Fibroblast of lung (primary cell): ENCODE measurements at regions not wholly inside any gene's neighbourhood (a gene's known extent, or its start where the extent isn't known, plus 50 kb on each side); places are given as distances from the start of the nearest gene placed in this dataset.

Experiments used
- DNase-seq, 2 donors: peaks; one replicate each; pipeline versions ENCODE4 v3.0.0 to v3.0.0-alpha.2; 2010; ENCODE audit warnings: low read depth in 2 of 2
- H2AFZ ChIP-seq: 2 replicates; pipeline ENCODE4 v1.5.1; 2012; ENCODE audit warnings: low read length, control low read depth, inconsistent platforms
- H3K27ac ChIP-seq: 2 replicates; pipeline ENCODE4 v1.5.1; 2011; ENCODE audit warnings: low read length, control low read depth; ENCODE audit not compliant: insufficient read depth
- H3K27me3 ChIP-seq: 2 replicates; pipeline ENCODE4 v1.5.1; 2011; ENCODE audit warnings: mild to moderate bottlenecking, low read length; ENCODE audit not compliant: control insufficient read depth, insufficient read depth
- H3K36me3 ChIP-seq: 2 replicates; pipeline ENCODE4 v1.5.1; 2011; ENCODE audit warnings: low read length; ENCODE audit not compliant: control insufficient read depth, insufficient read depth
- H3K4me1 ChIP-seq: 2 replicates; pipeline ENCODE4 v1.5.1; 2011; ENCODE audit warnings: low read length; ENCODE audit not compliant: control insufficient read depth, insufficient read depth; ENCODE audit errors: extremely low read depth
- H3K4me2 ChIP-seq: 2 replicates; pipeline ENCODE4 v1.5.1; 2011; ENCODE audit warnings: low read length, control low read depth; ENCODE audit not compliant: insufficient read depth; ENCODE audit errors: extremely low read depth
- H3K4me3 ChIP-seq, 4 experiments: fragments of 200-600 bp in 1 of 4; sonication (generic) in 1 of 4; replicated peaks in 1 of 4; 2 replicates each; pipeline ENCODE4 v1.5.1; 2011 to 2016; ENCODE audit warnings: low read length in 4 of 4, low read depth in 3 of 4, mild to moderate bottlenecking in 3 of 4, control low read depth in 2 of 4, inconsistent platforms in 1 of 4, mixed read lengths in 1 of 4; ENCODE audit not compliant: insufficient read depth in 1 of 4; ENCODE audit errors: control extremely low read depth in 1 of 4
- H3K79me2 ChIP-seq: 2 replicates; pipeline ENCODE4 v1.5.1; 2012; ENCODE audit warnings: mild to moderate bottlenecking, low read length, inconsistent platforms; ENCODE audit not compliant: control insufficient read depth, insufficient read depth
- H3K9ac ChIP-seq: 2 replicates; pipeline ENCODE4 v1.5.1; 2011; ENCODE audit warnings: mild to moderate bottlenecking, low read length, control low read depth; ENCODE audit not compliant: insufficient read depth
- H3K9me3 ChIP-seq: 2 replicates; pipeline ENCODE4 v1.5.1; 2012; ENCODE audit warnings: low read depth, low read length; ENCODE audit not compliant: control insufficient read depth, insufficient read depth
- H4K20me1 ChIP-seq: 2 replicates; pipeline ENCODE4 v1.5.1; 2011; ENCODE audit warnings: low read length; ENCODE audit not compliant: control insufficient read depth, insufficient read depth; ENCODE audit errors: extremely low read depth
- CTCF ChIP-seq, 2 donors: IDR thresholded peaks in 1 of 2; conservative IDR thresholded peaks in 1 of 2; 1 replicate in 1 of 2; 2 replicates in 1 of 2; pipeline ENCODE4 v1.5.1; 2011 to 2012; ENCODE audit warnings: low read length in 2 of 2, control low read depth in 1 of 2, inconsistent platforms in 1 of 2, low read depth in 1 of 2, mild to moderate bottlenecking in 1 of 2
- EZH2 ChIP-seq: IDR thresholded peaks from 2 replicates; pipeline ENCODE4 v1.5.1; 2012; ENCODE audit warnings: low read length, control low read depth, mild to moderate bottlenecking; ENCODE audit errors: missing control alignments

DNA sequence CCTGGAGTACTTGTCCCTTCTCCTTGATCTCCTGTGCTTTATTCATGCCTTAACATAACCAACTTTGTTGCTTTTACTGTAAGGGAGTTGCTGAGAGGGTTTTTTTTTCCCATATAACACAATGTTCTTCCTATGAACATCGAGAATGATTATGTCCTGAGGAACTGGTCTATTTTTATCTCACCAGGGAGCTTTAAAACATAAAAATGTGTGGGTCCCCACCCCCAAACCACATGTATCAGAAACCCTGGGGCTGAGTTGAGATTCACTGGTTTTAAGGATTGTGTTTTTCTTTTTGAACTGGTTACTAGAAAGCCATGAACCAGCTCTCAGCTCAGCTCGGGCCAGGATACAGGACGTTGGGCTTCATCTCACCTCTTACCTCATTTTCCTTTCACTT, 118.5 kb upstream of the JAG1 start:
- H3K27ac ChIP-seq: no peak overlapping the region
- peak in 1 of 2 donors; percentile 26 for DNase-seq
- H3K36me3 ChIP-seq: no peaks in the 10 kb centered on the region
- no peaks in the 10 kb centered on the region for H4K20me1 ChIP-seq
- no peak overlapping the region for H3K4me3 ChIP-seq
- H3K9me3 ChIP-seq: no peaks in the 10 kb centered on the region
- H3K4me2 ChIP-seq: no peak overlapping the region
- no peaks in the 10 kb centered on the region for H3K4me1 ChIP-seq
- H3K79me2 ChIP-seq: no peaks in the 10 kb centered on the region
- H3K27me3 ChIP-seq: no peaks in the 10 kb centered on the region
- no peak for TF ChIP-seq EZH2
- no peak for TF ChIP-seq CTCF (conservative IDR thresholded peaks at IDR 0.05 in 1 of 2, IDR thresholded peaks at IDR 0.05 in 1 of 2; ENCODE audit: low read depth in 1 of 2, low read length in 2 of 2)
- H2AFZ ChIP-seq: no peak overlapping the region
- no peak overlapping the region for H3K9ac ChIP-seq

DNA sequence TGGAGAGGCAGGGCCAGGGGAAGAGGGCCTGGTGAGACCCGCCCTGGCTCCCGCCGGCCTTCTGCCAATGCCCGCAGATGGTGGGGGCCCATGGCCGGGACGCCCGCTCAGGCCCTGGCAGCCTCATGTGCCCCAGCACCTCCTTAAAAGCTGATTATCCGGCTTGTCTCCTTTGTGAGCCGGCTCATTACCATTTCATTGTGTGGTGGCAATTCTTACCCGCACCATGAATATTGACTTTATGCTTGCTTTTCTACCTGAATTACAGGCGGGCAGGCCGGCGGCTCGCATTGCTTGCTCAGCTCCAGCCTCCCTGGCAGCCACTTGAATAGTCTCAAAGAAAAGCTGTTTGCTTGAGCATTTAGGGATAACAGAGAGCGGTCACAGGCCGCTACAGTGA, 120.0 kb upstream of the JAG1 start:
- Histone ChIP-seq H4K20me1 (no peaks in the 10 kb centered on the region), H2AFZ (no peak overlapping the region), H3K27ac (no peak overlapping the region), H3K79me2 (no peaks in the 10 kb centered on the region), H3K9me3 (no peaks in the 10 kb centered on the region), H3K36me3 (no peaks in the 10 kb centered on the region), H3K4me2 (no peak overlapping the region), H3K9ac (no peak overlapping the region), H3K27me3 (no peaks in the 10 kb centered on the region), H3K4me1 (no peaks in the 10 kb centered on the region), H3K4me3 (no peak overlapping the region)
- no peak for DNase-seq
- no peak for TF ChIP-seq CTCF (conservative IDR thresholded peaks at IDR 0.05 in 1 of 2, IDR thresholded peaks at IDR 0.05 in 1 of 2; ENCODE audit: low read depth in 1 of 2, low read length in 2 of 2)

DNA sequence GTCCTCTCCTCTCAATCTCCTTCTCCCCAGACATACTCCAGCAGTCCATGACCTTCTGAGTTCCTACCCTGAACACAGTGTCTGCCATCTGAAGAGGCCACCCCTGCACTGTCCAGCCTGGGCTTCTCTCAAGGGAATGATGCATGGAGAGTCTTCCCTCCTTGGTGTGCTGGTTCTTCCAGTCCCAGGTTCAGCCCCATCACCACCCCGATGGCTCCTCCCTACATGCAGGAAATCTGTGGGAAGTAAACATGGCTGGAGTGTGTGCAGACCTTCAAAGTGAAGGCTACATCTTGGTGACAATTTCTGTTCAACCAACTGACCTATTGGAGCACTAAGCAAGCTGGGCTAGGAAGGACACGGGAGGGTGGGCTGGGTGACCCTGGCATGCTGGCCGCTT, 121.0 kb upstream of the JAG1 start:
- Histone ChIP-seq H3K4me2 (no peak overlapping the region), H2AFZ (no peak overlapping the region), H4K20me1 (no peaks in the 10 kb centered on the region), H3K79me2 (no peaks in the 10 kb centered on the region), H3K27me3 (no peaks in the 10 kb centered on the region), H3K9ac (no peak overlapping the region), H3K9me3 (no peaks in the 10 kb centered on the region), H3K36me3 (no peaks in the 10 kb centered on the region), H3K4me1 (no peaks in the 10 kb centered on the region), H3K27ac (no peak overlapping the region), H3K4me3 (no peak overlapping the region)
- TF ChIP-seq CTCF (conservative IDR thresholded peaks at IDR 0.05 in 1 of 2, IDR thresholded peaks at IDR 0.05 in 1 of 2; ENCODE audit: low read depth in 1 of 2, low read length in 2 of 2): no peak
- no peak for TF ChIP-seq EZH2
- no peak for DNase-seq
